ENCODE measurements at regions not wholly inside any gene's neighbourhood (a gene's known extent, or its start where the extent isn't known, plus 50 kb on each side); places are given as distances from the start of the nearest gene placed in this dataset.

- Histone ChIP-seq H3K4me3 (replicated peaks in 1 of 3; ENCODE audit: insufficient read depth in 1 of 3, low read depth in 2 of 3, low read length in 3 of 3) (no peak overlapping the region), H3K4me2 (ENCODE audit: low read depth, low read length) (no peak overlapping the region), H3K36me3 (replicated peaks in 1 of 2; ENCODE audit: control insufficient read depth in 1 of 2, insufficient read depth in 2 of 2, low read length in 2 of 2) (no peaks in the 10 kb centered on the region), H3K79me2 (ENCODE audit: insufficient read depth, low read length) (no peaks in the 10 kb centered on the region), H3K27ac (ENCODE audit: extremely low read length, insufficient read depth, low read length) (no peak overlapping the region), H2AFZ (ENCODE audit: low read length) (no peak overlapping the region), H3K9me3 (ENCODE audit: low read length) (no peaks in the 10 kb centered on the region), H4K20me1 (ENCODE audit: insufficient read depth, low read length) (no peaks in the 10 kb centered on the region), H3K27me3 (ENCODE audit: control insufficient read depth in 1 of 2, insufficient read depth in 2 of 2, low read length in 2 of 2) (no peaks in the 10 kb centered on the region), H3K4me1 (ENCODE audit: insufficient read depth, low read length) (no peaks in the 10 kb centered on the region), H3K9ac (ENCODE audit: insufficient read depth, low read depth, low read length) (no peak overlapping the region)
- TF ChIP-seq ZUFSP (CRISPR knock-in tag; IDR thresholded peaks at IDR 0.05; ENCODE audit: borderline replicate concordance) (no peak), ETV5 (CRISPR knock-in tag; IDR thresholded peaks at IDR 0.05; ENCODE audit: borderline replicate concordance) (no peak), SOX6 (IDR thresholded peaks at IDR 0.05) (no peak), SOX6 (CRISPR knock-in tag; IDR thresholded peaks at IDR 0.05) (no peak), HIC2 (CRISPR knock-in tag; IDR thresholded peaks at IDR 0.05; ENCODE audit: low read depth) (no peak), ZFX (CRISPR knock-in tag; IDR thresholded peaks at IDR 0.05; ENCODE audit: low read depth) (no peak), CENPT (CRISPR knock-in tag; IDR thresholded peaks at IDR 0.05; ENCODE audit: low read depth) (no peak), ZBTB7B (CRISPR knock-in tag; IDR thresholded peaks at IDR 0.05) (no peak)
- ATAC-seq (no peak), DNase-seq (ENCODE audit: low spot score) (no peak), FAIRE-seq (no peak)
- intact Hi-C loops (cut with micrococcal nuclease; ENCODE audit: unreplicated experiment) (no loop called here), in situ Hi-C loops (cut with HindIII; ENCODE audit: extremely low pct_ligation_motif_present, low pct_unique_long_range_greater_than_20kb) (no loop called here)
- ChIA-PET POLR2A (no interaction called here), CTCF (ENCODE audit: low intra/inter-chr PET ratio, low total read pairs) (no interaction called here)
- 5% methylated on average over 2 of the region's 2 CpGs for WGBS (ENCODE audit: low lambda C conversion rate)
- no TSS peak for BruUV-seq (replicated peaks)
Measured at GRCh38 chr4:187633245-187633644, 362.3 kb upstream of the ZFP42 start.
